ENCODE measurements at regions not wholly inside any gene's neighbourhood (a gene's known extent, or its start where the extent isn't known, plus 50 kb on each side); places are given as distances from the start of the nearest gene placed in this dataset.
"Not testable (repeated sequence)": the region's sequence is repeated elsewhere in the genome, so short reads cannot be mapped to it uniquely, and the experiment has no call there.

GRCh38 chr5:92543201-92543600 lies 1037.8 kb downstream of the NR2F1-AS1 start:
- DNase-seq: no peak

DNA sequence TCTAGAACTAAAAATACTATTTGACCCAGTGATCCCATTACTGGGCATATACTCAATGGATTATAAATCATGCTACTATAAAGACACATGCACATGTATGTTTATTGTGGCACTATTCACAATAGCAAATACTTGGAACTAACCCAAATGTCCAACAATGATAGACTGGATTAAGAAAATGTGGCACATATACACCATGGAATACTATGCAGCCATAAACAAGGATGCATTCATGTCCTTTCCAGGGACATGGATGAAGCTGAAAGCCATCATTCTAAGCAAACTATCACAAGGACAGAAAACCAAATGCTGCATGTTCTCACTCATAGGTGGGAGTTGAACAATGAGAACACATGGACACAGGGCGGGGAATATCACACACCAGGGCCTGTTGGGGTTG lies 1039.0 kb downstream of the NR2F1-AS1 start:
- not testable (repeated sequence) for DNase-seq

GRCh38 chr5:92527311-92528078 lies 1053.5 kb downstream of the NR2F1-AS1 start:
- DNase-seq: no peak

GRCh38 chr5:92525131-92525530 lies 1055.9 kb downstream of the NR2F1-AS1 start:
- DNase-seq: no peak

GRCh38 chr5:92519811-92520632 lies 1061.0 kb downstream of the NR2F1-AS1 start:
- DNase-seq: no peak

DNA sequence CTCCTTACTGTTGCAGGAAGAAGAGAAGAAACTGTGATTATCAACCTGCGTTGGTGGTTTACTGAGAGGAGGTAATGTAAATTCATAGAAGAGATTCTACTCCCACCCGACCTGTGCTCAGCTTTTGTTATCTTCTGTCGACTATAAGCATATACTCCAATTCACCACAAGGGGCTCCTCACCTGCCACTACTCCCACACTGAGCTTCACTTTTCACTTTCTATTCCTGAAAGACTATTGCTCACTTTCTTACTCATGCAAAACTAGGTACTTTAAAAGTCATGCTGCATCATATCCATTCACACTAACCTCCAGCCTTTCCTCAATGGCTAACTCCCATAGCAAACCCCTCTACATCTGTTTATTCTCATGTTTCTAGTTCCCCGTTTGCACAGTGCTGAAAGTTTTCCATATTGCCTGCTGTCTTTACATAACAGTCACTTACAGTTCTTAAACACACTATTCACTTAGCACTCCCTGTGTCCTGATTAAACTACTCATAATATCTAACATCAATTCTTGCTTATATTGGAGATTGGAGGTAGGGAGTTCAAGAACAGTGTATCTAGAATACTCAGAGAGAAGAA lies 1062.6 kb downstream of the NR2F1-AS1 start:
- DNase-seq: no peak

- no peak for DNase-seq
Measured at GRCh38 chr5:92514896-92515295, 1066.1 kb downstream of the NR2F1-AS1 start.

GRCh38 chr5:92513067-92513466 lies 1068.0 kb downstream of the NR2F1-AS1 start:
- DNase-seq: no peak

GRCh38 chr5:92508271-92508670 lies 1072.7 kb downstream of the NR2F1-AS1 start:
- DNase-seq: no peak

- DNase-seq: no peak
Measured at GRCh38 chr5:92505925-92506324, 1075.1 kb downstream of the NR2F1-AS1 start.

GRCh38 chr5:92505145-92505544 lies 1075.9 kb downstream of the NR2F1-AS1 start:
- no peak for DNase-seq

DNA sequence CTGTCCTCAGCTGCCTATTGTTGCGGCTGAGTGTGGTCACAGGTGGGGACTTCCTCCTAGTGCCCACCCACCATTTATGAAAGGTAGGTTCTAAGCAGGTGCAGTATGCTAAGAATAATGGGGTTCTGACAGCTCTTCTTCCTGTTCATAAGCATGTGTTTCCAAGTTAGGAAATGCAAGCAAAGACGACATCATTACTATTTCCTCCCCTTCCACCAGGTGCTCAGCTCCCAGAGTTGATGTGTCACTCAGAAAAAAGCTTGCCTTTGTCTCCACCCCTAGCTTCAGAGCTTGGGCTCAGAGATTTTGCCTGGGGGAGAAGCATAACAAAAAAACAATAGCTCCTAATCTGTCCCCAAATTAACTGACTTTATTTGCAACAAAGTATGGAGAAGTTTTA lies 1076.7 kb downstream of the NR2F1-AS1 start:
- no peak for DNase-seq

DNA sequence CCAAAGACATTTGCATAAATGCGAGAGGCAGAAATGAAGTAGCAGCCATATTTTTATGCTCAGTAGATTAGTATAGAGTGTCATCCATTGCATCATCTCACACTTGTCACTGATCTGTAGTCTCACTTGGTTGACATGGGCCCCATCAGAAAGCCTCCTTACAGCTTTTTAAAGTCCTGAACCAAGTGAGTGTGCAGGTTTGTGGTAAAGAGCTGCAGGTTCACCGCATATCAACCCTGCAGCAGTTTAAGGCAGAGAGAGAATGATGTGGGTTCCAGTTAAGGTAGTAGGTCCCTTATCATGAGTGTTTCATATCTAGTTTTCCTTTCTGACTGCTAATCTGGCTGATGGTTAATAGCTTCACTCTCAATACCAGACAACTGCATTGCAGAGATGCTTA lies 1080.3 kb downstream of the NR2F1-AS1 start:
- DNase-seq: no peak

DNA sequence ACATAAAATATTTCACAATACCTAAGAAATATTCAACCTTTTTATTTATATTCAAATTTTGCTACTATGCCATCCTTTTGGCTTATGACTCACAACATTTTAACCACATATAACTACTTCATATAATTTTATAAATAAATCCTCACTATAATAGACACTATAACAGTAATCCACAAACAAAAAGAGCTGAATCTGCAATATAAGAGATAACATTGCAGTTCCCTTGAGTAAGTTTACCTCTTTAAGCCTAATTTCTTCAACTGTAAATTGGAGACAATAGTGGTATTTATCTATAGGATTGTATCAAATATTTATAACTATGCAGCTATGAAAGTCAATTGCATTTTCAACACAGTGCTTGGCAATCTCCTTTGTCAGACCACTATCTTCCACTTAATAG lies 1084.5 kb downstream of the NR2F1-AS1 start:
- DNase-seq: no peak

DNA sequence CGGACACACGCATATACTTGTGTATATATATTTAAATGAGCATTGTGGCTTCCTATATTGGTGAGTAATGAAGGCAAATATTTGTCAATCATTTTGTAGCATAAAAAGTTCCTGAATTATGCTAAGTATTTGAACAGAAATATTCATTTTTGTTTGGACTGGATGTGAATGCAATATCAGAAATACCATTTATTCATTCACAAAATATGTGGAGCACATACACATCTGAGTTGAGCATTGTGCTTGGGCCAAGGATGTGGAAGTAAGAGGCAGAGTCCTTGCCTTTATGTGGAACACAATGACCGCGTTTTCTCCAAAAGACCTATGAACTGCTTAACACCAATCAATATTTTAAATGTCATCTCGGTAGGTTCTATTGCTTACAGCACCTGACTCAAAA lies 1086.5 kb downstream of the NR2F1-AS1 start:
- no peak for DNase-seq

DNA sequence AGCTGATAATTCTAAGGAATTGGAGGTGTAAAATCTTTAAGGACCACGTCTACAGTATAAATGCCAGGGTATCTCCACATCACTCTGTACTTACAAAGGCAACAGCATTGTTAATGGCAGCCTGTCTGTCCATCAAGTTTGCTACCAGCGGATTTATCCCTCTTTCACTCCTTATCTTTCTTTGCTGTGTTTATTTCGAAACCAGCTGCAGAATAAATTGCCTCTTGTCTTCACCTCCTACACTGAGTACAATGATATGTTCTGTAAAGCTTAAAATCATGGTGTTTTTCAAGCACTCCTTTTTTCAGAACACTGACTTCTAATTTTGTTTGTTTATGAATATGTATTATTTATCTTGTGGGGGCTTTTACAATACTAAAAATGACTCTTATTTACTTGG lies 1088.1 kb downstream of the NR2F1-AS1 start:
- no peak for DNase-seq

DNA sequence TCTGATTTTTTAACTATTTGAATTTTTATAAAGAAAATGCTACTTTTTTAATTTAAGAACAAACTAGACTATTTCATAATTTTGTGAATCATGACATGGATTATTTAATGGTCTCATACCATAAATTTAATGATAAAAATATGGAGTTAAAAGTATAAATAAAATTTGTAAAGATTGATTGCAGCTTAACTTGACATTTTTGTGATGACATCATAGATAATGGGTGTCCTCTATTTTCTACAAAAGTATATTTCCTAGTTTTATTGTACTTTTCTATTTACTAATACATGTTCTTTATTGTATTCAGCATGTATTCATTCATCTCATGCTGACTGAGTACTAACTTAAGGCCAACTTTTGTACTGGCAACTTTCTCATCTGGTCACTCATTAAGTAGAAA lies 1096.5 kb downstream of the NR2F1-AS1 start:
- no peak for DNase-seq

- no peak for DNase-seq
Measured at GRCh38 chr5:92472981-92473566, 1090.0 kb upstream of the ARRDC3 start.

DNA sequence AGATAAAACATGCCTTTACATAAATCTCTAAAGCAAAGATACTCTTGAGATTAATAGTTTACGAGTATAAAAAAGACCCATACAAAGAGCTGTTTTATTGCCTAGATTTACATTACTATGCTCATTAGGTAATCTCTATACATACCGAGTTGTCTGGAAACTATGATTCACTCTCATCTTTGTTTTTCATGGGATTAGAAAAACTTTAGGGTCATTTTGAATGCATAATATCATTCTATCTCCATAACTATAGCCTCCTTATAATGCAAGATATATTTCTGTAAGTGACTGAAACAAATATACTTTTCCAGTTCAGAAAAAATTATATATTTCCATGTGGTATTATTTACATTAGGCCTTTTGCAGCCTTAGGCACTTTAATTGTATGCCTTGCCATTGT lies 1088.7 kb upstream of the ARRDC3 start:
- DNase-seq: no peak

GRCh38 chr5:92470770-92471169 lies 1087.7 kb upstream of the ARRDC3 start:
- DNase-seq: no peak

GRCh38 chr5:92468295-92468694 lies 1085.2 kb upstream of the ARRDC3 start:
- DNase-seq: no peak

DNA sequence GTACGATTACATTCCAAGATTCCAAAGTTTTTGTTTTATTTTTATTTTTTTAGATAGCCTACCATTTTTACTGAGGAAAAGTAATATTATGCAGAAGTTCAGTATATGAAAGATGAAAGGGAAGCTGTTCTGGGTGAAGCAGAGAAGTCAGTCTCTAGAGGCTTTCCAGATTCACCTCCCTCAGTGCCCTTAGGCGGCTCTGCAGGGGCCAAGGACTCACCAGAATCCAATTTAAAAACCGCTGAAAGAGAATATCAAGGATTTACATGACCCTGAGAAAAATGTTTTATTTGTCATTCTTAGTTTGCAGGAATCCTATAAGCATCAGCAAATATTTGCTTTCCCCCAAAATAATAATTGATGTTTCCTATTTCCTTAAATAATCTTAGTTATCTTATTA lies 1084.6 kb upstream of the ARRDC3 start:
- no peak for DNase-seq

DNA sequence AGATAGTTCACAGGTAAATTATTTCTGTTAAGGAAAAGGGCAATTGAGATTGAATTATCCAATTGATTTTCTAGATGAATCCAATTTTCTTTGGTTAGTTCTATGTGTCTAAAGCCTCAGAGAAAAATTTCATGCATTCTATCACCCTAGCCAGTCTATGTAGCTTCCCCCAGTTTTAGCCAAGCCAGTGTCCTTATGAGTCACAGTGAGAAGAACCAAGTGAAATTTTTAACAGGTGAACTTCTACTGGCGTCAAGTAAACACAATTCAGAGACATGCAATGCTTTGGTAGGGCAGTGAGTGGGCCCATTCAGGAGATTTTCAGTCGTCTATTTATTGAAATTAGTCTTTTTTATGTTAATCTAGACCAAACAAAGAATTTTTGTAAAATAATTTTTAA lies 1077.4 kb upstream of the ARRDC3 start:
- no peak for DNase-seq

DNA sequence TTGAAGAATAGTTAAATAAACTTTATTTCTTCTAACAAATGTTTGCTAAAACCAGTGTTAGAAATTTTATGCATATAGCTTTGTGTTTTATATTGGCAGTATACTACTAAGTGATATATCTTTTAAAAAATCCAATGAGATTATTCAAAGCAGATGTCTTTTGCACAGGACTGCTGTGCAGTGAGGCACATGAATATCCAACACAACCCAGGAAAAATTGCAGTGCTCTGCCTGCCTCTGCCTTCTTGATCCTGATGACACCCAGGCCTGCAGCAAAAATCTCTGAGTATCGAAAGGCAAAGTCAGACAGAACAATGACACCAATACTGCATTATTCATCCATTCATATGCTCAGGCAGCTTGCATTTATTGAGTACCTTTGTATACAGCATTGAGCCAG lies 1076.5 kb upstream of the ARRDC3 start:
- DNase-seq: no peak
